GM12878 (cell line): ENCODE measurements at regions not wholly inside any gene's neighbourhood (a gene's known extent, or its start where the extent isn't known, plus 50 kb on each side); places are given as distances from the start of the nearest gene placed in this dataset.

Experiments
- ATAC-seq: fragments of 200-7000 bp; cut with Tn5 transposase; 3 replicates; pipeline ENCODE4 v1.9.1; 2020; ENCODE audit warnings: mild to moderate bottlenecking, moderate library complexity
- BruUV-seq: library from RNA; stranded (reverse); fragments of 400-500 nt; replicated peaks from 2 replicates; lab custom pipeline; 2021; lab: Mats Ljungman, UMichigan
- CTCF ChIA-PET: fragments of 300-600 bp; sonication (Branson Sonifier 250); formaldehyde crosslinking; extraction: SDS; loops from one replicate; lab custom pipeline; 2021; ENCODE audit warnings: inconsistent platforms; lab: Yijun Ruan, JAX
- POLR2A ChIA-PET: fragments of 350-600 bp; formaldehyde crosslinking; extraction: SDS; loops from one replicate; lab custom pipeline; 2021; ENCODE audit warnings: inconsistent platforms; lab: Charles Lee
- RAD21 ChIA-PET: fragments of 300-600 bp; sonication (Branson Sonifier 250); formaldehyde crosslinking; loops from one replicate; lab custom pipeline; 2023; ENCODE audit warnings: antibody characterized with exemption; ENCODE audit not compliant: unreplicated experiment; lab: Charles Lee
- SMC1A ChIA-PET: fragments of 300-600 bp; sonication (Branson Sonifier 250); formaldehyde crosslinking; loops from one replicate; lab custom pipeline; 2023; ENCODE audit not compliant: unreplicated experiment, uncharacterized antibody; lab: Charles Lee
- DNase-seq: peaks from one replicate; pipeline ENCODE4 v3.0.0-alpha.2; 2011; ENCODE audit warnings: low read depth, low spot score
- FAIRE-seq: peaks from 3 replicates; lab custom pipeline; 2011; peaks lifted over from hg19 to GRCh38; lab: Jason Lieb, UNC
- H2AFZ ChIP-seq: 2 replicates; pipeline ENCODE4 v1.6.0; 2011; ENCODE audit warnings: low read depth, low read length, control low read depth; ENCODE audit not compliant: control insufficient read depth
- H3K27ac ChIP-seq: 2 replicates; pipeline ENCODE4 v1.5.1; 2011; ENCODE audit warnings: control low read depth; ENCODE audit not compliant: control insufficient read depth, insufficient read depth
- H3K27me3 ChIP-seq, 2 experiments: replicated peaks in 1 of 2; 2 replicates each; pipeline versions ENCODE4 v1.6.0 to v1.6.1; 2011; ENCODE audit warnings: low read length in 1 of 2; ENCODE audit not compliant: control insufficient read depth in 2 of 2, insufficient read depth in 2 of 2
- H3K36me3 ChIP-seq, 2 experiments: 2 replicates each; pipeline ENCODE4 v1.5.1; 2011; ENCODE audit warnings: low read length in 1 of 2; ENCODE audit not compliant: control insufficient read depth in 2 of 2, insufficient read depth in 2 of 2
- H3K4me1 ChIP-seq: 2 replicates; pipeline ENCODE4 v1.6.1; 2011; ENCODE audit warnings: mild to moderate bottlenecking, low read length, moderate library complexity, mixed read lengths; ENCODE audit not compliant: control insufficient read depth, insufficient read depth
- H3K4me2 ChIP-seq: 2 replicates; pipeline ENCODE4 v1.6.0; 2011; ENCODE audit warnings: control low read depth; ENCODE audit not compliant: control insufficient read depth, insufficient read depth
- H3K4me3 ChIP-seq: fragments of 200-600 bp; sonication (generic); 2 replicates; pipeline ENCODE4 v1.5.1; 2016
- H3K79me2 ChIP-seq: 2 replicates; pipeline ENCODE4 v1.6.0; 2011; ENCODE audit warnings: low read length; ENCODE audit not compliant: control insufficient read depth, insufficient read depth
- H3K9ac ChIP-seq: 2 replicates; pipeline ENCODE4 v1.8.0; 2011; ENCODE audit warnings: low read length, control low read depth, mixed read lengths; ENCODE audit not compliant: control insufficient read depth, insufficient read depth
- H3K9me3 ChIP-seq: replicated peaks from 3 replicates; pipeline ENCODE4 v1.5.1; 2011; ENCODE audit warnings: mild to moderate bottlenecking, low read length; ENCODE audit not compliant: control insufficient read depth, insufficient read depth
- H4K20me1 ChIP-seq: 2 replicates; pipeline ENCODE4 v1.6.0; 2011; ENCODE audit not compliant: control insufficient read depth, insufficient read depth
- BHLHE40 ChIP-seq, 2 experiments: fragments of 450-650 bp in 1 of 2; IDR thresholded peaks; 2 replicates each; pipeline ENCODE4 v1.6.1; 2011 to 2017; ENCODE audit warnings: low read depth in 2 of 2, borderline replicate concordance in 1 of 2, improper control_type of control experiment in 1 of 2, low read length in 1 of 2, mild to moderate bottlenecking in 1 of 2
- BRCA1 ChIP-seq: IDR thresholded peaks from 2 replicates; pipeline ENCODE4 v1.6.1; 2011; ENCODE audit warnings: low read depth, low read length, improper control_type of control experiment
- CBX5 ChIP-seq: sonication (generic); IDR thresholded peaks from 2 replicates; pipeline ENCODE4 v1.6.1; 2016; ENCODE audit warnings: low read depth, moderate library complexity, mild to moderate bottlenecking, inconsistent platforms
- CHD2 ChIP-seq: IDR thresholded peaks from 2 replicates; pipeline ENCODE4 v1.6.1; 2011; ENCODE audit warnings: low read depth, low read length, improper control_type of control experiment, borderline replicate concordance
- HCFC1 ChIP-seq: fragments of 150-350 bp; IDR thresholded peaks from 2 replicates; pipeline ENCODE4 v1.6.1; 2014; ENCODE audit warnings: low read length
- NFIC ChIP-seq: IDR thresholded peaks from 2 replicates; pipeline ENCODE4 v1.6.1; 2012; ENCODE audit warnings: low read depth, mild to moderate bottlenecking, inconsistent platforms, low read length, moderate library complexity
- NFYA ChIP-seq: IDR thresholded peaks from 2 replicates; pipeline ENCODE4 v1.6.1; 2011; ENCODE audit warnings: low read depth, mild to moderate bottlenecking, low read length, improper control_type of control experiment, borderline replicate concordance
- POLR2AphosphoS5 ChIP-seq: IDR thresholded peaks from 2 replicates; pipeline ENCODE4 v1.6.1; 2011; ENCODE audit warnings: mild to moderate bottlenecking, low read length, inconsistent platforms
- SIN3A ChIP-seq: IDR thresholded peaks from 2 replicates; pipeline ENCODE4 v1.6.1; 2012; ENCODE audit warnings: low read depth, low read length, improper control_type of control experiment
- SMC3 ChIP-seq: IDR thresholded peaks from 2 replicates; pipeline ENCODE4 v1.6.1; 2011; ENCODE audit warnings: low read length, improper control_type of control experiment, borderline replicate concordance
- SP1 ChIP-seq: IDR thresholded peaks from one replicate; pipeline ENCODE4 v1.6.1; 2011; ENCODE audit warnings: low read depth, low read length
- SRF ChIP-seq, 2 experiments: IDR thresholded peaks; 2 replicates each; pipeline ENCODE4 v1.6.1; 2011; ENCODE audit warnings: low read depth in 2 of 2, low read length in 2 of 2, mild to moderate bottlenecking in 1 of 2, moderate library complexity in 1 of 2
- STAT3 ChIP-seq: IDR thresholded peaks from 2 replicates; pipeline ENCODE4 v1.6.1; 2011; ENCODE audit warnings: low read depth, low read length, improper control_type of control experiment
- WGBS: methylation state at CpG from one replicate; pipeline ENCODE4 v1.1.6; 2016; ENCODE audit warnings: low lambda C conversion rate; ENCODE audit not compliant: insufficient replicate concordance, insufficient coverage; ENCODE audit errors: missing lambda C conversion rate; 5-methylcytosine and 5-hydroxymethylcytosine counted together
- in situ Hi-C: fragments of 300-500 bp; cut with MboI; formaldehyde crosslinking; loops from 9 replicates; pipeline ENCODE4 v1.14.3; 2018; ENCODE audit warnings: mixed read lengths
- intact Hi-C: fragments of 100-400 bp; cut with micrococcal nuclease; formaldehyde crosslinking; loops from one replicate; pipeline ENCODE4 v1.14.2; 2022; ENCODE audit not compliant: unreplicated experiment
- TF ChIP-seq, protein P1 (sequence below): fragments of 450-650 bp; IDR thresholded peaks from 2 replicates; pipeline ENCODE4 v1.6.1; 2017; ENCODE audit warnings: mild to moderate bottlenecking, moderate library complexity
- TF ChIP-seq, protein P2 (sequence below): IDR thresholded peaks from 2 replicates; pipeline ENCODE4 v1.6.1; 2012; ENCODE audit warnings: improper control_type of control experiment, low read depth, low read length; ENCODE audit not compliant: insufficient replicate concordance

DNA sequence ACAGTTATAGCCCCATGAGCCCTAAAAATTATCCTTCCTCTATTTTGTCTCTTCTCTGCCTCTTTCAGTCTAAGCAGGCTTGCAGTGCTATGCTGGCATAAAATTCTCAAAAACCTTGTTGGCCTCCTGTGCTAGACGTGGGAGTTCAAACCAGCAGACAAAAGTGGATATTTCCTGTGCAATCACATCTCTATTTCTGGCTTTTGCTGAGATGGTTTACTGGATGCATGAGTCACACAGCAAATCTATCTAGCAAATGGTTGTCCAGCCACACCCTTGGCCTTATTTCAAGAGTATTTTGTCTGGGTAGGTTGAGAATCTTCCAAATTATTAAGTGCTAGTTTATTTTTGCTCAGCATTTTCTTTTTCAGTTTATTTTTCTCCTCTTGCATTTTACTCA lies 370.8 kb downstream of the CDC14C start:
- Histone ChIP-seq H3K4me1 (no peaks in the 10 kb centered on the region), H3K27ac (no peak overlapping the region), H3K36me3 (no peaks in the 10 kb centered on the region), H3K9me3 (no peaks in the 10 kb centered on the region), H3K4me3 (no peak overlapping the region), H3K9ac (no peak overlapping the region), H3K4me2 (no peak overlapping the region), H3K27me3 (no peaks in the 10 kb centered on the region), H3K79me2 (no peaks in the 10 kb centered on the region), H4K20me1 (no peaks in the 10 kb centered on the region), H2AFZ (no peak overlapping the region)
- intact Hi-C loops (no loop called here), in situ Hi-C loops (no loop called here)
- ATAC-seq, result no peak
- BruUV-seq, result no TSS peak
- SMC1A ChIA-PET, result no interaction called here
- no peak for TF ChIP-seq SP1
- TF ChIP-seq BHLHE40 (IDR thresholded peaks at IDR 0.05; ENCODE audit: borderline replicate concordance in 1 of 2, low read depth in 2 of 2, low read length in 1 of 2), result no peak
- TF ChIP-seq SMC3, result no peak
- no peak for TF ChIP-seq NFIC
- no peak for TF ChIP-seq STAT3
- TF ChIP-seq CBX5, result no peak
- TF ChIP-seq BRCA1, result no peak
- no peak for TF ChIP-seq SIN3A
- TF ChIP-seq NFYA, result no peak
- TF ChIP-seq, protein P1, sequence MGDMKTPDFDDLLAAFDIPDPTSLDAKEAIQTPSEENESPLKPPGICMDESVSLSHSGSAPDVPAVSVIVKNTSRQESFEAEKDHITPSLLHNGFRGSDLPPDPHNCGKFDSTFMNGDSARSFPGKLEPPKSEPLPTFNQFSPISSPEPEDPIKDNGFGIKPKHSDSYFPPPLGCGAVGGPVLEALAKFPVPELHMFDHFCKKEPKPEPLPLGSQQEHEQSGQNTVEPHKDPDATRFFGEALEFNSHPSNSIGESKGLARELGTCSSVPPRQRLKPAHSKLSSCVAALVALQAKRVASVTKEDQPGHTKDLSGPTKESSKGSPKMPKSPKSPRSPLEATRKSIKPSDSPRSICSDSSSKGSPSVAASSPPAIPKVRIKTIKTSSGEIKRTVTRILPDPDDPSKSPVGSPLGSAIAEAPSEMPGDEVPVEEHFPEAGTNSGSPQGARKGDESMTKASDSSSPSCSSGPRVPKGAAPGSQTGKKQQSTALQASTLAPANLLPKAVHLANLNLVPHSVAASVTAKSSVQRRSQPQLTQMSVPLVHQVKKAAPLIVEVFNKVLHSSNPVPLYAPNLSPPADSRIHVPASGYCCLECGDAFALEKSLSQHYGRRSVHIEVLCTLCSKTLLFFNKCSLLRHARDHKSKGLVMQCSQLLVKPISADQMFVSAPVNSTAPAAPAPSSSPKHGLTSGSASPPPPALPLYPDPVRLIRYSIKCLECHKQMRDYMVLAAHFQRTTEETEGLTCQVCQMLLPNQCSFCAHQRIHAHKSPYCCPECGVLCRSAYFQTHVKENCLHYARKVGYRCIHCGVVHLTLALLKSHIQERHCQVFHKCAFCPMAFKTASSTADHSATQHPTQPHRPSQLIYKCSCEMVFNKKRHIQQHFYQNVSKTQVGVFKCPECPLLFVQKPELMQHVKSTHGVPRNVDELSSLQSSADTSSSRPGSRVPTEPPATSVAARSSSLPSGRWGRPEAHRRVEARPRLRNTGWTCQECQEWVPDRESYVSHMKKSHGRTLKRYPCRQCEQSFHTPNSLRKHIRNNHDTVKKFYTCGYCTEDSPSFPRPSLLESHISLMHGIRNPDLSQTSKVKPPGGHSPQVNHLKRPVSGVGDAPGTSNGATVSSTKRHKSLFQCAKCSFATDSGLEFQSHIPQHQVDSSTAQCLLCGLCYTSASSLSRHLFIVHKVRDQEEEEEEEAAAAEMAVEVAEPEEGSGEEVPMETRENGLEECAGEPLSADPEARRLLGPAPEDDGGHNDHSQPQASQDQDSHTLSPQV, result no peak
- no peak for TF ChIP-seq CHD2
- TF ChIP-seq, protein P2, sequence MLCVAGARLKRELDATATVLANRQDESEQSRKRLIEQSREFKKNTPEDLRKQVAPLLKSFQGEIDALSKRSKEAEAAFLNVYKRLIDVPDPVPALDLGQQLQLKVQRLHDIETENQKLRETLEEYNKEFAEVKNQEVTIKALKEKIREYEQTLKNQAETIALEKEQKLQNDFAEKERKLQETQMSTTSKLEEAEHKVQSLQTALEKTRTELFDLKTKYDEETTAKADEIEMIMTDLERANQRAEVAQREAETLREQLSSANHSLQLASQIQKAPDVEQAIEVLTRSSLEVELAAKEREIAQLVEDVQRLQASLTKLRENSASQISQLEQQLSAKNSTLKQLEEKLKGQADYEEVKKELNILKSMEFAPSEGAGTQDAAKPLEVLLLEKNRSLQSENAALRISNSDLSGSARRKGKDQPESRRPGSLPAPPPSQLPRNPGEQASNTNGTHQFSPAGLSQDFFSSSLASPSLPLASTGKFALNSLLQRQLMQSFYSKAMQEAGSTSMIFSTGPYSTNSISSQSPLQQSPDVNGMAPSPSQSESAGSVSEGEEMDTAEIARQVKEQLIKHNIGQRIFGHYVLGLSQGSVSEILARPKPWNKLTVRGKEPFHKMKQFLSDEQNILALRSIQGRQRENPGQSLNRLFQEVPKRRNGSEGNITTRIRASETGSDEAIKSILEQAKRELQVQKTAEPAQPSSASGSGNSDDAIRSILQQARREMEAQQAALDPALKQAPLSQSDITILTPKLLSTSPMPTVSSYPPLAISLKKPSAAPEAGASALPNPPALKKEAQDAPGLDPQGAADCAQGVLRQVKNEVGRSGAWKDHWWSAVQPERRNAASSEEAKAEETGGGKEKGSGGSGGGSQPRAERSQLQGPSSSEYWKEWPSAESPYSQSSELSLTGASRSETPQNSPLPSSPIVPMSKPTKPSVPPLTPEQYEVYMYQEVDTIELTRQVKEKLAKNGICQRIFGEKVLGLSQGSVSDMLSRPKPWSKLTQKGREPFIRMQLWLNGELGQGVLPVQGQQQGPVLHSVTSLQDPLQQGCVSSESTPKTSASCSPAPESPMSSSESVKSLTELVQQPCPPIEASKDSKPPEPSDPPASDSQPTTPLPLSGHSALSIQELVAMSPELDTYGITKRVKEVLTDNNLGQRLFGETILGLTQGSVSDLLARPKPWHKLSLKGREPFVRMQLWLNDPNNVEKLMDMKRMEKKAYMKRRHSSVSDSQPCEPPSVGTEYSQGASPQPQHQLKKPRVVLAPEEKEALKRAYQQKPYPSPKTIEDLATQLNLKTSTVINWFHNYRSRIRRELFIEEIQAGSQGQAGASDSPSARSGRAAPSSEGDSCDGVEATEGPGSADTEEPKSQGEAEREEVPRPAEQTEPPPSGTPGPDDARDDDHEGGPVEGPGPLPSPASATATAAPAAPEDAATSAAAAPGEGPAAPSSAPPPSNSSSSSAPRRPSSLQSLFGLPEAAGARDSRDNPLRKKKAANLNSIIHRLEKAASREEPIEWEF, result no peak
- TF ChIP-seq HCFC1, result no peak
- no peak for TF ChIP-seq POLR2AphosphoS5
- TF ChIP-seq SRF (IDR thresholded peaks at IDR 0.05; ENCODE audit: low read depth in 2 of 2, low read length in 2 of 2), result no peak
- FAIRE-seq, result no peak
- WGBS, result 0% methylated on average over 1 of the region's 1 CpG
- CTCF ChIA-PET, result no interaction called here
- DNase-seq, result no peak
- POLR2A ChIA-PET, result no interaction called here
- RAD21 ChIA-PET, result no interaction called here
